ENCODE measurements at regions not wholly inside any gene's neighbourhood (a gene's known extent, or its start where the extent isn't known, plus 50 kb on each side); places are given as distances from the start of the nearest gene placed in this dataset.
"Not testable (repeated sequence)": the region's sequence is repeated elsewhere in the genome, so short reads cannot be mapped to it uniquely, and the experiment has no call there.

DNA sequence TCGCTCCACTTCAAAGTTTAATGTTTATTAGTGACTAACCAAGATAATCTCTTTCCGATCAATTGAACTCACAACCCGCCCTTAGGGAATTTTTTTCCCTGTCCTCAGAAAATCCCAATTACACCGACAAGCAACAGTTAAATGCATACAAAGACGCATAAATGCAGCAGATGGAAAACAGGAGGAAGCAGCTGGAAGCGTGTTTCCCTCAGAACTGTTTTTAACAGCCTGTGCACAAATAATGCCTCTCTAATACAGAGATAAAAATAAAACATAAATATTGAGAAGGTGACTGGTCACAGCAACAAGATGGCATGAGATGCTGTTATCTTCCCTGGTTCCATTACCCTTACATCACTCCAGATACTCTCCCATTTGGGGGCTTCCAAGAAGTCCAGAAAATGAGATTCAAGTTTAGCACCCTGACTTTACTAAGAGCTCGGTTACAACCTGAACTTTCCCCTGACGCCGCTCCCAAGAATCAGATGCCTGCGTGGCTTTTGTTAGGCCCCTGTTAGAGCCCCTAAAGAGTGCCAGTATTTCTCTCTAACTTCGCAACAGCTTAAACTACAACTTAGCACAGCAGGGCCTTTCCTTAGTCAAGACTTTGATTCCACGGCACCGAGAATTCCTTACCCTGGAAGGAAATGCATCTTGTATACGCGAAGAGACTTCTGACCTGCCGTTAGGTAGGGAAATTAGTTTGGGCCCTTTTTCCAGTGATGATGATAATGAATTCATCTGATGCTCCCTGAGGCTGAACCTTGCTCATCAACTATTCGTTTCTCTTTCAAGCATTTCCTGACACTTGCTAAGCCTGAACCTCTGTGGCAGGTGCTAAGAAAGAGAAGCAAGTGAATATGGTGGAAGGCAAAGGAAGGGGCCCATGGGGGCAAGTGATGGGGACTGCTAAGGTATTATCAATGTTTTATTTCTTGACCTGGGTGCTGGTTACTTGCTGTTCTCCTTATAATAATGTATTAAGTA lies 137.7 kb upstream of the SMYD2 start:
- DNase-seq, result no peak

DNA sequence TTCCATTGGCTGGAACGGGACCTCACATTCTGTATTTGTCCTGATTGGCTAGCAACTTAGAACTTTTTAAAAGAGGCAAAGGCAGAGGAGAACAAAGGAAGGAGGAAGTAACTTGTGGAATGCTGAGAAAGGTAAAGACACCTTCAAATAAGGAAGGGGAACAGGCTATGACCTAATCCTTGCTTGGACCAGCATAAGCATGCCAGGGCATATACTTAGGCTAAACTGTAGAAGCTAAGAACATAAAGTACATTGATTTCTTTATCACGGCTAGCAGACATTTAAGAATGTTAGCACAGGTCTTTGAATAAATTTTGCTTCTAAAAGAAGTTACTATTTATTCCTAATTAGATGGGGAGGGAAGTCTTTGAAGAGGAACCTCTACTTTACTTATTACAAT lies 136.4 kb upstream of the SMYD2 start:
- DNase-seq, result not testable (repeated sequence)

DNA sequence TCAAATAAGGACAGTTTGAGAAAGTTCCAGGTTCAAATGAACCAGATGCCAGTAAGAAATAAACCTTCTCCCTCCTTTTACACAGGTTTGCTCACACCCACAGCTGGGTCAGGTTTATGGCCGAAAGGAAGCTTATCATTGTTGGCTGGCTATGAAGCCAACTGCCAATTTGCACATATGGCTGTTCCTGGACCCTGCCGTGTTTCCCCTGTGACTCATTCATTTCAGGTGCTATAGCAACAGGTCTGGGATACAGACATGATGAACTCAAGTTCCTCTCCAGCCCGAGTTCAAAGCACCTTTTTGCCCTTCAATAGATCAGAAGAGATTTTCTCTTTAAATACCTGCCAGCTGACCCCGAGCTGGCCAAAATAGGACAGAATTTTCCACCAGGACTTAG lies 134.4 kb upstream of the SMYD2 start:
- no peak for DNase-seq

DNA sequence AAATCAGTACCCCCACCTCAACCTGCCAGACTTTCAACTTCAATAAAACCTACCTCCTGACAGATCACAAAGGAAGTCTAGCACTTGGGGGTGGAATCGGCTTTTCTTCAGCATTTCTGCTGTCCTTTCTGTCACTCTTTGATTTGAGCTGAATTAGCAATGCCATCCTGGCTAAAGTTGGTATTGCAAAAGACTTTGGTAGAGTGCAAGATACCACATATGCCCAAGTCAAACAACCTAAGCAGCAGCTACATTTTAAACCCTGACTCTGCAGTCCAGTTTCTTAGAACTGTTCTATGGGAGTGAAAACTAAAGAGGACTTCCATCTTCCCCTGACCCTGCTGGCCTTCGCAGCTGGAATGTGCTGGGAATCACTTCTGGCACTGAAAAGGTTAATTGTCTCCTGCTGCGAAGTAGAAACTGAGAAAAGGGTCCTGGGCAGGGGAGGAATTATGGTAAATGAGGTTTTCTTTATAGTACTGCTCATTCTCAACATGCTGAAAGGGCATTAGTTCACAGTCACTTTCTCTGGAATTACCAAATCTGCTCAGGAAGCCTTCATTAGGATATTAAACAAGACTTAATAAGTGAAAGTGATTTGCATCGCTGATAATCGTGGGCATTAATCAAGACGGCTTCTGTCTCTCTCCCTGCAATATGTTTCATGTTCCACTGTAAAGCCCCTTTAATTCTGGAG lies 126.2 kb upstream of the SMYD2 start:
- DNase-seq, result no peak

DNA sequence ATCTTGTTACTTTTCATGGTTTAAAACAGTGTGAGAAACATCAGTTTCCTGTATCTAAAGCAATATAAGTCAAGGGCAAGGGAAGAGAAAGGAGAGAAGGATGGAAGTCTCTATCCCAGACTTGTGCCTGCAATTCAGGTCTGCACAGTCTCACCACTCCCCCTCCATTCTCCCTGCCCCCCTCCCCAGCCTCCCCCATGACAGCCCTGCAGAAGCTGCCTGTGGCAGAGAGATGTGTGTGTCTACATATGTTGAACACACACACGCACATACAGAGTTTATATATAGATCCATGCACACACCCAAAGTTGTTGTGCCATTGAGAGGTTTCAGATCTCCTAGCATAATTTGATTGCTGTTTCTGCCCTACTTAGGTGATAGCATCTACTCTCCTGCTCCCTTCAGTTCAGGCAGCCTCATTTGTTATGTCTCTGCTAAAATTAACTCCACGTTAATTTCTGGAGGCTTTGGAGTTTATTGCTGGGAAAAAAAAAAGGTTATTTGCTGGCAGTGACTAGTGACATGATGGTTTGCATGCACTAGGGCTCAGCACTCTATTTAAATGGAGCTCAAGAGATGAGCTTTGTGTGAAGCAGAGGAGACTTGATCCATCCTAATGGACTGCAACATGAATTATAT lies 124.9 kb upstream of the SMYD2 start:
- DNase-seq, result no peak

DNA sequence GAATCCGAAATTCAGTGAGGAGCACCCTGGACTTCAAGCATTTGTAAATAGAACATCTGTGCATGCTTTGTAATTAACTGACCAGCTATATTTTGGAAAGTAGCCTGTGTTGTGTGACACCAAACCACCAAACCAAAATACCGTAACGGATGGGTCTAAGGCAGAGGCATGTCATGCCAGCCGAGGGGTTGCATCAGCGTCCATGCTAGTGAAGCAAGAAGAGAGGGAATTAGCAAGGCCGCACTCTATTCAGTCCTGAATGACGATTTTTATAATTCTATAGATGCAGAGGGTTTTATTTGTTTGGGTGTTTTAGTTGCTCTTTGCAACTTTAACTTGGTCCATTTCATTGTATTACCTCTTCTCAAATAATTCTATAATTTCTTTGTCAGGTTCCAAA lies 116.8 kb upstream of the SMYD2 start:
- DNase-seq, result no peak

DNA sequence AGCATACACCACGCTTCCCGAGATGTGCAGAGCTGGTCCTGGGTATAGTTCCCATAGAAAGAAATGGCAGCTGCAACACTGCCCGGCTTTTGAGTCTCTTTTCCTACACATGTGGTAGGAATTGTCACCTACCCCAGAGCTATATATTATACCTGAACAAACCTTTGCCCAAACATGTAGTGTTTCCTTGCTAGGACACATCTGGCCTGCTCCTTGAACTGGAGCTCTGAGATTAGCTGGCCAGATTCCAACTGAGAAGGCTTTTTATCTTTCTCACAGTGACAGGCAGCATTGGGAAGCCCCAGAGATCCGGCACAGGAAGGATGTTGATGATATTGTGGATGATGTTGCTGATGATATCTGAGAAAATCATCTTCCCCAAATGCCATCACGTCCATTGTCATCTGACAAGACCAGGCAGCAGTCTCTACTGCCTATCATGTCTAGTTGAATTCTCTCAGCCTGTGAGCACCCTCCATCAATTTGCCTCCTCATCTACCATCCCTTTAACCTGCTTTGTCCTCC lies 115.0 kb upstream of the SMYD2 start:
- no peak for DNase-seq

DNA sequence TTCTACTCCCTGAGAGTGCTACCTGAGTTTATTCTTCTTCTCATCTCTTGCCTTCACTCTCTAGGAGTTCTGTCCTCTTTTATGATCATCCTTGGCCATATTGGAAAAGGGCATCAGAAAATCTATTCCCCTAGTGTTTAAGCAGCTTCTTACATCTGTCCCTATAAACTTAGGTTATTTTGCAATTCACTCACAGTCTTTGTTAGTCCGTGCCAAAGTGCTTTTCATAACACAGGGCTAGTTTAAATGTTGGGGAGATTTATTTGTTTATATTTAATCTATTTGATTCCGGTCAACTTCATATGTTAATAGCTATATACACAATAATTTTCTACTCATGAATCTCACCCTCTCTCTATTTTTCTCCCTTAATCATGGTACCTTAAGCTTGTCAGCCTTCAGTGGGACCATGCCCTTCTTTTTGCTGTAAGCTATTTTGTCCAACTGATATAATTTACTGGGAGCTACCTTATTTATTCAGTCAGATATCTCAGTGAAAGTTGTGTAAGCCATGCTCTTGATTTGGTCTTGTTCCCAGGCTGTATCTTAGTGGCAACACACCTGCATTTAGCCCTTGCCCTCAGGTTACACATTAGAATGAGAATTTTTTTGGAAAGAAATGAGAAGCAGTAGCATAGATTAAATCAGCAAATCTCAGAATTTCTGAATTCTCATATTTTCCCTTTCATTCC lies 106.3 kb upstream of the SMYD2 start:
- DNase-seq, result no peak

DNA sequence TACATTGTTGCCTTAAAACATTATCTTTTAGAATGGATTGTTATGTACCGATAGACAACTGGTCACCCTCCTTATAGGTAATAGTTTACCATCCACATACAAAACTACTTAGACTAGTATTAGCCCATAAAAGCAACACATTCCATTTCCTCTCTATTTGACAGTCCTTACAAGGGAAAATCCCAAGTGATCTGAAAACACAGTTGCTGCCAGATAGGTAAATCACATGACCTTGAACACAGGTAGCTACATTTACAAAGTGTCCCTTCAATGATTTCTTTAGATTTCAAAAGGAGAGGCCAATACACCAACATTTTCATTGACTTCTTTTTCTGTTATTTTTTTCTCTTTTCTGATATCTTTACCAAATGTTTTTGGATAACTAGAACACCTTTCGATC lies 102.9 kb upstream of the SMYD2 start:
- no peak for DNase-seq

DNA sequence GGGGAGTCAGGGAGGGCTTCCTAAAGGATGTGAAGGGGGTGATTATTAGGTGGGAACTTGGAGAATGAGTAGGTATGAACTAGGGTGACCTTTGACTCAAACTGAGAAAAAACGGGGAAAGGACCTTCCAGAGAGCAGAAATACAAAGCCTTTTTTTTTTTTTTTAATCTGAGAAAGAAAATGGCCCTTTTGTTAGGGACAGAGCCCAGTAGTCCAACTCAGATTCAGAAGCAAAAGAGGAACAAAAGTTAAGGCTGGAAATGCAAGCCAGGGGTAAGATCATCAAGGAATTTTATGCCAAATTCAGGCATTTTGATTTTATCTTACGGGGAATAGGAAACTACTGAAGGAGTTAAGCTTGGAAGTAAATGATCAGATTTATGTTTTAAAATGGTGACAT lies 96.0 kb upstream of the SMYD2 start:
- no peak for DNase-seq

DNA sequence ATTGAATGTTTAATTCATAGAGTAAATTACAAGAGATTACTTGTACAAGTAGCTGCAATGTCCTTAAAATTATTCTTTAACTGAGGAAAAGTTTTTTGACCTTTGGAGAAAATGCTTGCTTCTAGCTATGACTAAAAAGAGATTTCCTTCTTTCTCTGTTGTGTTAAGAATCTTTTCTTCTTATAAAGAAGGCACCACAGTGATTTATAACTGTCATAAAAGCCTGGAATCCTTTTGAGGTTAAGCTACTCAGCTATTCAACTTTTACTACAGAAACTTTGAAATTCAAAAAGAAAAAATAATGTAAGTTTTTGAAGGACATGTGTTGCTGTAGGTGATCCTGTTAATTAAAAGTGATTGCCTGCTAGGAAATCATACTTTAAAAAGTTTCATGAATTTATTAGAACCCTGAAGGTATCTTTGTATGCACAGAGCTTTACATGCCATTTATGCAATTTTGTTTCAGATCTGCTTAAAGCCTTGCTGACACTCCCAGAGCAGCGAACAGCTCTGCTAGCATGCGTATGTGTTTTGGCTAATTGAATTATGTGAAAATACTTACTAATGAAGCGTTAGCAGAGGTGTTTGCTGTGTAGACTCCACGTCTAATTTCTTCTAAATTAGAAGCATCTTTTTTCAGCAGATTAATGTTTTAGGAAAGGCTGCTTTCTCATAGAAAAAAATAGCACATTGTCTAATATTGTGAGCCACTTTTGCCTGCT lies 94.7 kb upstream of the SMYD2 start:
- DNase-seq, result no peak

DNA sequence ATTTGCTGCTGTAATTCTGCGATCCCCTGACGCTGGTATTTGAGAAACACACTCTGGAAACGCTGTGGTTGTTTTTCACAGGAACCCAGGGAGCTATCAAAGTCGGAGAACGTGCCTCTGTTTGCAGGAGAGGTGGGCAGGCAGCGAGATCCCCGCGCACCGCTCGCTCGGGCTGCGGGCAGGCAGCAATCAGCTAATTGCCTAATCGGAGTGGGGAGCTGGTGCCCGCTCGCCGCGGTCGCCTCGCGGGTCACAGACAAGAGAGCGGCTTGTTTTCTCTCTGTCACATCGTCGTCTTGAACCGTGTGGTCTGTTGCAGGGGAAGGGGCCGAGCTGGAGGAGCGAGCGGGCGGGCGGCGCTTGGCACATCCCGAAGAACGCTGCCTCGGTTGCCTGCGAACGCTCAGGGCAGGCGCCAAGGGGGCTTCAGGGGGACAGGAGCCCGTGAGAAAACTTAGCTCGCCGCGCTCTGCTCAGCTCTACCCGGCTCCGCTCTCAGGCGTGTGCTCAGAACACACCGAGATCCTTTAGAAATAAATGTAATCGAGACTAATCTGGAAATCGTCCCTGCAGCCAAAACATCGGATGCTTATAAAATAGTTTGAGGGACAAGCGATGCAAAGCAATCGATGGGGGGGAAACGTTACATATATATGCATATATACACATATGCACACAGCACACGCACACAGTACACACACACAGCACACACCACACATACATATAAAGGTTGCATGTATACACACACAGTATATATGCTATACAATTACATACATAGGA lies 93.6 kb upstream of the SMYD2 start:
- DNase-seq, result no peak

DNA sequence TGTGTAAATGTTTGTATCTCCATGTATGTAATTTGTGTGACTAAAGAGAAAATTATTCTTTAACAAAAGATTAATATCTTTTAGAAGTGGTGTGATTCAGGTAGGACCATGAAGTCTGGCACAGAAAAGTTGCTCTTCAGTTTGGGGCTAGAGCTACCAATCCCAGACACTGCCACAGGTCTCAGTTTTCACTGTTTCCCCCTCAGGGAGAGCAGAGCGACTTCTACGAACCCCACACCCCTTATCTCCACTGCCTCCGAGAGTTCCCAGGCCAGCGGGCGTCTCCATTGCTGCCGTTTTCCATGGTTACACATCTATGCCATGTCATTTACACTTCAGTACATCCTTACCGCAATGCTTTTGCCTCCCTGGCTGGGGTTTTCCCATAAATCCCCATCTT lies 93.0 kb upstream of the SMYD2 start:
- DNase-seq, result no peak

DNA sequence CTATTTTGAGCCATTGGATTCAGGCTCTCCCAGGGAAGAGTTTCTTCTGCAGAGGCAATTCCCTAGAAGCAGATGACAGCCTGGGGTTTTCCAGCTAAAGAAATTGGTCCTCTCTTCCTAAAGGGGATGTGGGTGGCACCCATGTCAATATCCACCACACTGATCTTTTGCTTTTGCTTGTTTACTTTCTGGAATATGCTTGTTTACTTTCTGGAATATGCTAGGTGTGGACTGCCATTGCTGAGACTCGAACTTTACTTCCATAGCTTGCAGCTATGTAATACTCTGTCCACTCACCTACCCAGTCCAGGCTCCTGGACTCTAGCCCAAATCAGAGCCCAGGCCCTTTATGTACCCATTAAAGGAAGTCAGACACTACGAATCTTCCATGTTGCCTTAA lies 92.1 kb upstream of the SMYD2 start:
- no peak for DNase-seq

DNA sequence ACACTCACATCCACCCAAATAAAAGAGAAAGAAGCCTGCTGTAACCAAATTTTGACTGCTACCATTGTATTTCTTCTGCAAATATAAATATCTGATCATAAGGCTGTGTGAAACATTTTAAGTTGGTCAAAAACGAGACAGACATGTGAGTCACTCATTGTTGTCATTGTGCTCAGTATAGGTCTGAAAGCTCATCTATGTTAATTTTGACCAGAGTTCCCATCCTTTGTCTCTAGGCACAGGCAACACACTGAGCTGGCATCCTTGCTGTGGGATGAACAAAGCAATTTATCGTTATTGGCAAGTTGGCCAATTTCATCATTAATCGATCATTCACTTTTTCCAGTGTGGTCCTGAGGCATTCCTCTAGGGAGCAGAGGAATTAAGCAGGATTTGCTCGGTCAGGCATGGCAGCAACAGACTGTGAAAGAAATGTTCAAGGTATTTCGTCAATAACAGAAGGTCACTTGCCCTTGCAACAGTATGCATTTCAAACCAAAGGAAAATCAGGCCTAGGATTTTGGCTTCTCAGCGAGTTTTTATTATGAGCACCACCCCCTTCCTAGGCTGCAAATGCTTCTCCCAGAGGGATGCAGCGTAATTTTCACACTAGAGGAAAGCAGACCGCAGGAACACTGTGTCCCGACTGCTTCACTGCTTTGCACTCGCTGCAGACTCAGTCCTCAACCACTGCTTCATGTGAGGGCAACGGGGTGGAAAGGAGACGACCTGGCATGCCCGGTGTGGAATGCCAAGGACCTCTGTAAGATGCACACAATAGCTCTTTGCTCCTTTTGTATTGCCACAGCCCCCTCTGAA lies 87.9 kb upstream of the SMYD2 start:
- no peak for DNase-seq

DNA sequence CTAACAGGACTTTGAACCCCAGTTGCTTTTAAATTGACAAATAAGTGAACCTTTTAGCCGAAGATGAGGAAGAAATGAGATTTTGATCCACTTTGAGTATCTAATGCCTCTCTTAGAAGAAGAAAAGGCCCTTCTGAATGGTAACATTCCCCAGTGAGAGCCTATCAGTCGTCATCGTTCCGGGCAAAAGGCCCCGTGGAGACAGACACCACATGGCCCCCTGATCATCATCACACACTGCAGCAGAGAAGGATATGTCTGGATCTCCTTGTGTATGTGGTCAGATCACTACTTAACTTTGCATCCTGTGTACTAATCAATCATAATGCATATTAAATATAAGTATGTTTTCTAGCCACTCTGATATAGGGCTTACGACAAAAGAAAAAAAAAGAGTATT lies 87.3 kb upstream of the SMYD2 start:
- DNase-seq, result no peak

DNA sequence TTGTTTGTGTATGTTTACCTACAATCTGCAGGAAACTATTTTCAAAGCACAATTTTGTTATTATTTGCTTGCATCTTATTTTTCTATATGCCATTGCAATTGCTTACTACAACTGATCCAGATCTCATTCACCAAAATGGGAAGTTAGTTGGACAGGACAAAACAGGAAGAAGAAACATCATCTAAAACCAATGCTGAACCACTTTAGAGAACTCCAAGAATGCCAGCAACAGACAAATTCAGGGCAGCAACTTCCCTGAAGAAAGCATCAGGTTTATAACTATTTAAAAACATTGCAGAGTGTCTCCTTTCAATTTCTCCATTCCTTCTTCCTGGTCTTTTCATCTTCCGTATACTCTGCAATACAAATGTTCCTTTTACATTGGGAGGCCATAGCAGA lies 82.4 kb upstream of the SMYD2 start:
- DNase-seq, result no peak

DNA sequence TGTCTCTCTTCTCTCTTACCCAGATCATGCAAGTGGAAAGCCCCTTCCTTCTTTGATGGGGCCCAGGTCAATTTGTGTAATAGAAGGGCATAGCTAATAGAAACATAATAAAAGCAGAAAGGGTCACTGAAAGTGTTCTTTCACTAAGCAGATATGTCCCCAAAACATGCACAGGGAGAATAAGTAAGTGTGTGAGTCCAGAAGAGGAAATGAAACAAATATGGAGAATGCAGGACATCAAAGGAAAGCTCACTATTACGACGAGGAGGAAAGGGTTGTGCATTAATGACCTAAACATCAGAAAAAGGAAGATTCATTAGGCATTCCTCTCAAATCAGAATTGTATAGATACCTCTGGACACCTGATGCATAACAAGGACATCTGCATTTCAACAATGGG lies 81.4 kb upstream of the SMYD2 start:
- DNase-seq, result no peak

DNA sequence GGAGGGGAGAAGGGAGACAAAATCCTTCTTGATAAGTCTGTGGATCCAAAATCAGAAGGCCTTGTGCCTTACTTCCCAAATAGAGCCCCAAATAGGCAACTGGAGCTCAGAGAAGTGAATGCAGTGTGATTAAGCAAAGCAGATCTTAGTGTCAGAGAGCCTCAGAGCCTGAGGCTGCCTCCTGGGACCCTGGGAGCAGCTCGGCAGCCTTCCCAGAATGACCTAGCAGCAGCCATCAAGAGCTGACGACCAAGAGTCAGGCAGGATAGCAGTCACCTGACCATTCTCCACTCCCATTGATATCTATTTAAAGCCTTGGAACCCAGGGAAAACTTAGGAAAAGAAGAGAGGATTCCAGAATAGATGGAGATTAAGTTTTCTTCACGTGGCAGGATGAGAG lies 78.0 kb upstream of the SMYD2 start:
- no peak for DNase-seq

DNA sequence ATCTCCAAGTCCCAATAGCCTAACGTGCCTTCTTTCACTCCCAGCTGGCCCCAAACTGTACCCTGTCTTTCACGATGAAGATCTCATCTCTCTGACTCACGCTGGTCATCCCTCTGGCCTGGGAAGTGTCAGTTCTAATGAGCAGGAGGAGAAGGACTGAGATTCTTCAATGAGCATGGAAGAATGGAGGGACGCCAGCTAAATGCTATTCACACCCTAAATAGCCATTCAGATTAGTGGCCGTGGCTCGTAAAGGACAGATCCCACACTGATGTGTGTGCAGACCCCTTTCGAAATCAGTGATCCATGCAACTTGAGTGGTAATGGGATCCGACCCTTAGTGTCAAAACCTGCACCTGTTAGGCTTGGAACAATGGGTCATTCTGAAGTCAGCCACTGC lies 75.9 kb upstream of the SMYD2 start:
- no peak for DNase-seq

DNA sequence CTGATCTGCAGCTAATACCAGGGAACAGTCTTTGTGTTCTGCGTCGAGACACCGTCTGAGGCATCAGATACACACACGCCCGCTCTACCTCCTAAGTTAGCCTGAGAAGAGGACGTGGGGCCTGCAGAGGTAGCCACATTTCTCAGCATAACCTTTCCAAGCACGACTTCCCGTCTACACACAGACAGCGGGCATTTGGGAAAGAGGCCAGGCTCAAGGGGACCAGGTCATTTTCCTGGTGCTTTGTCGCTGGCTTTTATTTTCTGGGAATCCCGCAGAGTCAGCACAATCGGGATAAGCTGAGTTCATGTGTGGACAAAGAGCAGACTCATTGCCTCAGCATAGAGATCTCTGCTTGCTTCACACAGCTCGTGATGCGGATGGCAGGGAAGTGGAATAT lies 72.5 kb upstream of the SMYD2 start:
- DNase-seq, result no peak
